ENCODE measurements at regions not wholly inside any gene's neighbourhood (a gene's known extent, or its start where the extent isn't known, plus 50 kb on each side); places are given as distances from the start of the nearest gene placed in this dataset.
"Not testable (repeated sequence)": the region's sequence is repeated elsewhere in the genome, so short reads cannot be mapped to it uniquely, and the experiment has no call there.

GRCh38 chr15:44883199-44883877, 73.1 kb upstream of the TERB2 start:
- TF ChIP-seq EZH2 (IDR thresholded peaks at IDR 0.05; ENCODE audit: borderline replicate concordance, low read depth, low read length, poor library complexity, severe bottlenecking), result no peak
- H3K27ac ChIP-seq (ENCODE audit: low read depth, low read length, poor library complexity, severe bottlenecking), result no peak overlapping the region
- no TSS peak for BruUV-seq (replicated peaks)
- intact Hi-C loops (cut with micrococcal nuclease; ENCODE audit: unreplicated experiment), result no loop called here
- CTCF ChIA-PET, result no interaction called here
- peaks cover 19% of the 10 kb centered on the region for H3K9me3 ChIP-seq (ENCODE audit: low read depth, low read length, poor library complexity, severe bottlenecking)
- no peaks in the 10 kb centered on the region for H3K27me3 ChIP-seq (replicated peaks; ENCODE audit: insufficient read depth, low read depth, low read length, poor library complexity)
- no peak for DNase-seq (ENCODE audit: low spot score)
- H3K4me1 ChIP-seq (ENCODE audit: insufficient read depth, low read length, poor library complexity, severe bottlenecking), result peaks cover 5% of the 10 kb centered on the region
- H3K4me3 ChIP-seq (ENCODE audit: low read depth, low read length, poor library complexity, severe bottlenecking), result no peak overlapping the region
- H3K36me3 ChIP-seq (ENCODE audit: insufficient read depth, low read length, poor library complexity, severe bottlenecking), result no peaks in the 10 kb centered on the region
- POLR2A ChIA-PET (ENCODE audit: low non-redundant PET), result no interaction called here

DNA sequence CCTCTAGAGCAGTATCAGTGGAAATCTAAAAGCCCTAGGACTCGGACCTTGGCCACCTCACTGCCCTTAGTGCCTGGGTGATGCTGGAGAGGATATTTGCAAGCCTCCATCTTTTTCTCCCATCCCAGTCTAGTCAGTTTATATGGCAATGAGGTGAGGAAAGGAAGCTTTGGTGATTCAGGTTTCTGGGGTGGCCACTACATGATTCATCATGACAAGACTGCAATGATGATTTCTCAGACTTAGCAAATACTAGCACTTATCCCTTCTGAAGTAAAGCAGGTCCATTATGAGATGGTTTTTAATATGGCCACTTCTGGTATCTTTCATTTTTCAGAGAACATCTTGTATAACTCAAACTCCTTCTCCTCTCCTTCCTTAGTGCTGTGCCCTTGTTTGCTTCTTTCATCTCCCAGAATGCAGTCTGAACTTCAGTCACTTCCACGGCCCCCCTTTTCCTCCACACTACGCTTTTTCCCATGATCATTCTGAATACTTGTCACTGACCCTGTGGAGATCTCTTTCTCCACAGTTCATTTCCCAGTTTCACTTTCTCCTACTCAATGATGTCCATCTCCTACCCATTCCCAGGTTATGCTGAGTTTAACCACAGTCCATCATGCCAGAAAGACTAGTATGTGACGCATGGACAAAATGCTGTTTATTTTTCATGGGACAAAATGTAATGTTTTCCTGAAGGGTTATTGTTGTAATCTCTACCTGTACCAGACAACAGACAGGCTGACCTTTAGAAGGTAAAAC, 57.4 kb upstream of the TERB2 start:
- H3K27me3 ChIP-seq (replicated peaks; ENCODE audit: insufficient read depth, low read depth, low read length, poor library complexity); DNase-seq (ENCODE audit: low spot score); H3K36me3 ChIP-seq (ENCODE audit: insufficient read depth, low read length, poor library complexity, severe bottlenecking); H3K9me3 ChIP-seq (ENCODE audit: low read depth, low read length, poor library complexity, severe bottlenecking); BruUV-seq (replicated peaks); POLR2A ChIA-PET (ENCODE audit: low non-redundant PET); H3K4me3 ChIP-seq (ENCODE audit: low read depth, low read length, poor library complexity, severe bottlenecking); intact Hi-C loops (cut with micrococcal nuclease; ENCODE audit: unreplicated experiment); H3K4me1 ChIP-seq (ENCODE audit: insufficient read depth, low read length, poor library complexity, severe bottlenecking); CTCF ChIA-PET; H3K27ac ChIP-seq (ENCODE audit: low read depth, low read length, poor library complexity, severe bottlenecking): not testable (repeated sequence)

DNA sequence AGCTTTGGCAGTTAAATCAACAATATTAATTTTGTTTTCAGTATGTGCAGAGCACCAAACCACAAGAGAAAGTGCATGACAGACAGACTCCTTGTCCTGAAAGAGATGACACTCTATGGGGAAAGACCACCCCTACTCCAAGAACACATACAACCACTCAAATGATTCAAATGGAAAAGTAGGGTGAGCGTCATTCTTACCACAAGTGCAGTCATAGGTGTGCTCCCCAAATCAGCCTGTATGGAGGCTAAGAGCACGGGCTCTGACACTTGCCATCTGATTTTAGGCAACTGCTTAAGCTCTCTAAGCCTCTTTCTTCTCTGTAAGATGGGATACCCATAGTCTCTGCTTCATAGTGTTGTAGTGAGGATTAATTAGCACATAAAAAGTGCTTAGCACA, 56.7 kb upstream of the TERB2 start:
- intact Hi-C loops (cut with micrococcal nuclease; ENCODE audit: unreplicated experiment), result not testable (repeated sequence)

GRCh38 chr15:44900796-44901195, 55.7 kb upstream of the TERB2 start:
- POLR2A ChIA-PET (ENCODE audit: low non-redundant PET); H3K4me1 ChIP-seq (ENCODE audit: insufficient read depth, low read length, poor library complexity, severe bottlenecking); H3K9me3 ChIP-seq (ENCODE audit: low read depth, low read length, poor library complexity, severe bottlenecking); DNase-seq (ENCODE audit: low spot score); H3K36me3 ChIP-seq (ENCODE audit: insufficient read depth, low read length, poor library complexity, severe bottlenecking); H3K27ac ChIP-seq (ENCODE audit: low read depth, low read length, poor library complexity, severe bottlenecking); H3K27me3 ChIP-seq (replicated peaks; ENCODE audit: insufficient read depth, low read depth, low read length, poor library complexity); intact Hi-C loops (cut with micrococcal nuclease; ENCODE audit: unreplicated experiment); H3K4me3 ChIP-seq (ENCODE audit: low read depth, low read length, poor library complexity, severe bottlenecking); BruUV-seq (replicated peaks): not testable (repeated sequence)
- CTCF ChIA-PET, result interaction anchor here (0.9 kb wide), 1 partner anchor 47 kb away, joined by 3 read pairs; no protein-coding TSS in a partner anchor

More for the DNA sequence above, 56.7 kb upstream of the TERB2 start:
- DNase-seq (ENCODE audit: low spot score); POLR2A ChIA-PET (ENCODE audit: low non-redundant PET); H3K27ac ChIP-seq (ENCODE audit: low read depth, low read length, poor library complexity, severe bottlenecking); CTCF ChIA-PET; H3K4me3 ChIP-seq (ENCODE audit: low read depth, low read length, poor library complexity, severe bottlenecking); H3K27me3 ChIP-seq (replicated peaks; ENCODE audit: insufficient read depth, low read depth, low read length, poor library complexity); H3K4me1 ChIP-seq (ENCODE audit: insufficient read depth, low read length, poor library complexity, severe bottlenecking); BruUV-seq (replicated peaks); H3K36me3 ChIP-seq (ENCODE audit: insufficient read depth, low read length, poor library complexity, severe bottlenecking); H3K9me3 ChIP-seq (ENCODE audit: low read depth, low read length, poor library complexity, severe bottlenecking): not testable (repeated sequence)

DNA sequence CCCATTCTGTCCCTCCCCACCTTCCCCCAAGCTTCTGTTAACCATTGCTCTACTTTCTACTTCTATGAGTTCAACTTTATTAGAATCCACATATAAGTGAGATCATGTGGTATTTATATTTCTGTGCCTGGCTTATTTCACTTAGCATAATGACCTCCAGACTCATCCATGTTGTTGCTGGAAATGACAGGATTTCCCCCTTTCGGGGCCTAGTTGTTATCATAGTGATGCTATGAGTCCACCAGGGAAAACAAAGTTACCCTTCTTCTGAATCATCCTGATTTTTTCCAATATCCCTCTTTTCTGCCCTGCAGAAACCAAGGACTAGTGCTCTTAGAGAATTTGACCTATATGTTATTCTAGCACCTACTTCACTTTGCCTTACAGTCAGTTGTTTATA, 53.2 kb upstream of the TERB2 start:
- DNase-seq (ENCODE audit: low spot score); H3K4me3 ChIP-seq (ENCODE audit: low read depth, low read length, poor library complexity, severe bottlenecking); H3K9me3 ChIP-seq (ENCODE audit: low read depth, low read length, poor library complexity, severe bottlenecking); H3K27me3 ChIP-seq (replicated peaks; ENCODE audit: insufficient read depth, low read depth, low read length, poor library complexity); H3K36me3 ChIP-seq (ENCODE audit: insufficient read depth, low read length, poor library complexity, severe bottlenecking); H3K27ac ChIP-seq (ENCODE audit: low read depth, low read length, poor library complexity, severe bottlenecking); BruUV-seq (replicated peaks); CTCF ChIA-PET; intact Hi-C loops (cut with micrococcal nuclease; ENCODE audit: unreplicated experiment): not testable (repeated sequence)
- H3K4me1 ChIP-seq (ENCODE audit: insufficient read depth, low read length, poor library complexity, severe bottlenecking), result peaks cover 16% of the 10 kb centered on the region
- POLR2A ChIA-PET (ENCODE audit: low non-redundant PET), result interaction anchor here (0.6 kb wide), 1 partner anchor 9 kb away, joined by 3 read pairs; no protein-coding TSS in a partner anchor

DNA sequence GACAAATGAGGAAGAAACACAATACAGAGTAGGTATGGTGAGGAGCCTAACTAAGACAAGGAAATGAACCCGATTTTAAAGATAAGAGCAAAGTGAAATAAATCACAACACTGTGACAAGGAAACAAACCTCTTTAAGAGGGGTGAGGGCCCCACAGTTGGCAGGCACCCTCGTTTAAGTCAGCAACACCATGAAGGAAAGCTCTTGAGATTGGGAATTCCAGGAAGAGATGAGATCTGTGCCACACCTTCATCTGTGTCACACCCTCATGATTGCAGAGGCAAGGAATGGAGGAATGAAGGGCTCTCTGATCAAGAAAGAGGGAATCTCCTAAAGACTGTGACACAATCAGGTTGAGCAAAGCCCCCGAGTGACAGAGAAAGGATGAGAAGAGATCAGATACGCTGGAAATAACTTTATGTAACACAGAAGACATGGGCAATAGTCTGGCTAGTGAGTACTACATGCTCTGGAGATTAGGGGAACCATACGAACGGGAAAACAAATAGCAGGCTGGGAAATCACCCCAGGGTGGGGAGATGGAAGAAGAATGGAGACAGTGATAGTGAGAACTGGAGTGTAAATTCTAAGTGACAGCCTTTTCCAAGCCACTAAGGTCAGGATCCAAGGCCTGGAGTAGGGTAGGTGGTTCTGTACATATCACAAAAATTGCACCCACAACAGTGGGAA, 51.7 kb upstream of the TERB2 start:
- H3K9me3 ChIP-seq (ENCODE audit: low read depth, low read length, poor library complexity, severe bottlenecking); H3K36me3 ChIP-seq (ENCODE audit: insufficient read depth, low read length, poor library complexity, severe bottlenecking); H3K4me3 ChIP-seq (ENCODE audit: low read depth, low read length, poor library complexity, severe bottlenecking); intact Hi-C loops (cut with micrococcal nuclease; ENCODE audit: unreplicated experiment); CTCF ChIA-PET; POLR2A ChIA-PET (ENCODE audit: low non-redundant PET); H3K27me3 ChIP-seq (replicated peaks; ENCODE audit: insufficient read depth, low read depth, low read length, poor library complexity): not testable (repeated sequence)
- TSS peak; percentile 78 for BruUV-seq (replicated peaks)
- peak overlapping the region; percentile 82 for H3K27ac ChIP-seq (ENCODE audit: low read depth, low read length, poor library complexity, severe bottlenecking)
- H3K4me1 ChIP-seq (ENCODE audit: insufficient read depth, low read length, poor library complexity, severe bottlenecking), result peaks cover 29% of the 10 kb centered on the region
- DNase-seq (ENCODE audit: low spot score), result peak; percentile 45
